CD14-positive monocyte (primary cell): ENCODE measurements at regions not wholly inside any gene's neighbourhood (a gene's known extent, or its start where the extent isn't known, plus 50 kb on each side); places are given as distances from the start of the nearest gene placed in this dataset.

ENCODE experiments used
- DNase-seq, 3 donors: peaks; one replicate each; pipeline ENCODE4 v3.0.0-alpha.2; 2011 to 2022
- H2AFZ ChIP-seq: 2 replicates; pipeline ENCODE4 v1.6.0; 2012; ENCODE audit warnings: mild to moderate bottlenecking, low read depth, low read length, inconsistent platforms; ENCODE audit not compliant: insufficient read depth, poor library complexity, severe bottlenecking
- H3K27ac ChIP-seq, 2 donors: 1 replicate in 1 of 2; 2 replicates in 1 of 2; pipeline ENCODE4 v1.5.1; 2012 to 2013; ENCODE audit warnings: low read length in 2 of 2, control low read depth in 1 of 2, inconsistent platforms in 1 of 2, low read depth in 1 of 2, mild to moderate bottlenecking in 1 of 2
- H3K27me3 ChIP-seq, 2 donors: one replicate each; pipeline versions ENCODE4 v1.6.0 to v1.6.1; 2011 to 2013; ENCODE audit warnings: low read length in 2 of 2; ENCODE audit not compliant: control insufficient read depth in 2 of 2, insufficient read depth in 2 of 2
- H3K36me3 ChIP-seq, 2 donors: replicated peaks in 1 of 2; 1 replicate in 1 of 2; 2 replicates in 1 of 2; pipeline versions ENCODE4 v1.5.1 to v1.6.1; 2012 to 2013; ENCODE audit warnings: low read length in 2 of 2, control low read depth in 1 of 2, inconsistent platforms in 1 of 2, mild to moderate bottlenecking in 1 of 2; ENCODE audit not compliant: insufficient read depth in 2 of 2, control insufficient read depth in 1 of 2
- H3K4me1 ChIP-seq, 2 donors: 1 replicate in 1 of 2; 2 replicates in 1 of 2; pipeline versions ENCODE4 v1.5.1 to v1.6.1; 2012 to 2013; ENCODE audit warnings: low read length in 2 of 2, control low read depth in 1 of 2, inconsistent platforms in 1 of 2, mild to moderate bottlenecking in 1 of 2, moderate library complexity in 1 of 2; ENCODE audit not compliant: insufficient read depth in 2 of 2, control insufficient read depth in 1 of 2
- H3K4me2 ChIP-seq: replicated peaks from 2 replicates; pipeline ENCODE3; 2012; ENCODE audit warnings: low read length, moderate library complexity, mild to moderate bottlenecking; ENCODE audit not compliant: poor library complexity, severe bottlenecking; ENCODE audit errors: extremely low read depth
- H3K4me3 ChIP-seq, 3 experiments: fragments of 200-600 bp in 1 of 3; sonication (generic) in 1 of 3; replicated peaks in 1 of 3; 1 replicate in 2 of 3; 2 replicates in 1 of 3; pipeline ENCODE4 v1.5.1; 2011 to 2013; ENCODE audit warnings: low read length in 3 of 3, mild to moderate bottlenecking in 3 of 3, control low read depth in 2 of 3, low read depth in 2 of 3, inconsistent platforms in 1 of 3, moderate library complexity in 1 of 3
- H3K79me2 ChIP-seq: 2 replicates; pipeline ENCODE4 v1.6.0; 2012; ENCODE audit warnings: mild to moderate bottlenecking, control low read depth, inconsistent platforms, low read length, moderate library complexity; ENCODE audit not compliant: insufficient read depth
- H3K9ac ChIP-seq: 2 replicates; pipeline ENCODE4 v1.6.0; 2017; ENCODE audit warnings: low read length, mild to moderate bottlenecking; ENCODE audit not compliant: insufficient read depth, poor library complexity, severe bottlenecking
- H3K9me3 ChIP-seq, 2 donors: replicated peaks in 1 of 2; 1 replicate in 1 of 2; 2 replicates in 1 of 2; pipeline versions ENCODE4 v1.5.1 to v1.6.1; 2012 to 2013; ENCODE audit warnings: low read length in 2 of 2, control low read depth in 1 of 2; ENCODE audit not compliant: control insufficient read depth in 1 of 2, insufficient read depth in 1 of 2
- H4K20me1 ChIP-seq: 2 replicates; pipeline ENCODE4 v1.6.0; 2012; ENCODE audit warnings: mild to moderate bottlenecking, low read length, control low read depth, moderate library complexity; ENCODE audit not compliant: insufficient read depth
- H3K27ac Mint-ChIP-seq, 7 donors: one replicate each; pipeline ENCODE4 v1.8.0; 2020; ENCODE audit warnings: mild to moderate bottlenecking in 7 of 7, mixed read lengths in 7 of 7, moderate library complexity in 6 of 7, inconsistent platforms in 2 of 7
- H3K27me3 Mint-ChIP-seq, 3 donors: one replicate each; pipeline ENCODE4 v1.8.0; 2021 to 2022; ENCODE audit warnings: low read depth in 3 of 3, mild to moderate bottlenecking in 3 of 3, mixed read lengths in 3 of 3, moderate library complexity in 3 of 3, inconsistent platforms in 1 of 3
- H3K36me3 Mint-ChIP-seq, 2 donors: one replicate each; pipeline ENCODE4 v1.8.0; 2020; ENCODE audit warnings: mixed read lengths in 2 of 2, inconsistent platforms in 1 of 2, mild to moderate bottlenecking in 1 of 2
- H3K4me1 Mint-ChIP-seq: one replicate; pipeline ENCODE4 v1.8.0; 2020; ENCODE audit warnings: mild to moderate bottlenecking, mixed read lengths
- H3K4me3 Mint-ChIP-seq, 2 donors: one replicate each; pipeline ENCODE4 v1.8.0; 2020; ENCODE audit warnings: mild to moderate bottlenecking in 2 of 2, mixed read lengths in 2 of 2, moderate library complexity in 1 of 2
- H3K9me3 Mint-ChIP-seq, 7 donors: one replicate each; pipeline ENCODE4 v1.8.0; 2020 to 2022; ENCODE audit warnings: mixed read lengths in 7 of 7, mild to moderate bottlenecking in 6 of 7, moderate library complexity in 6 of 7, inconsistent platforms in 2 of 7
- WGBS: methylation state at CpG from one replicate; pipeline ENCODE4 v1.1.5; 2013; ENCODE audit warnings: missing lambda C conversion rate; ENCODE audit not compliant: insufficient coverage; 5-methylcytosine and 5-hydroxymethylcytosine counted together
- intact Hi-C, 2 donors: fragments of 100-400 bp; cut with micrococcal nuclease; formaldehyde crosslinking; loops; one replicate each; pipeline versions ENCODE4 v1.15.0 to v1.15.1; 2023
- TF ChIP-seq, protein P1 (sequence below): fragments of 200-600 bp; IDR thresholded peaks from one replicate; pipeline ENCODE4 v1.8.0; 2022; ENCODE audit warnings: antibody characterized with exemption, mild to moderate bottlenecking

DNA sequence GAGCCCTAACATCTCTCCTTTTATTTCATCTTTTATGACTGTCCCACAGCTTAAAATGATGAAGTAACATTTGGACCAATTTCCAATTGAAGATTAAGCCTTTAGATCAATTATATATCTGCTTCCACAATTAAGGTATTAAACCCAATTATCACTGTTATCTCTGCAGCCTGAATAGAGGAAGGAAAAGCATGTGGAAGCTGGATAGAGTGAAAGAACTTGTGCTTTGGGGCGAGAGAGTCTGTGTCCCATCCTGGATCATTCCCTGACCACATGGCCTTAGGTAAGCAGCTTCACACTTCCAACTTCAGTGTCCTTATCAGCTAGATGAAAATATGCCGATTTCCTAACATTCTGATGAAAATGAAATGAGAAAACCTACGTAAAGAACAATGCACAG is 61.4 kb upstream of the TSPAN8 start:
- H3K36me3 Mint-ChIP-seq, result no peaks in the 10 kb centered on the region
- Histone ChIP-seq H3K9ac (no peak overlapping the region), H3K36me3 (no peaks in the 10 kb centered on the region), H3K4me2 (no peak overlapping the region), H3K9me3 (no peaks in the 10 kb centered on the region), H2AFZ (no peak overlapping the region), H3K4me1 (no peaks in the 10 kb centered on the region), H3K4me3 (no peak overlapping the region), H3K27me3 (no peaks in the 10 kb centered on the region), H3K79me2 (no peaks in the 10 kb centered on the region), H3K27ac (no peak overlapping the region), H4K20me1 (no peaks in the 10 kb centered on the region)
- H3K4me3 Mint-ChIP-seq, result no peak overlapping the region
- TF ChIP-seq, protein P1, sequence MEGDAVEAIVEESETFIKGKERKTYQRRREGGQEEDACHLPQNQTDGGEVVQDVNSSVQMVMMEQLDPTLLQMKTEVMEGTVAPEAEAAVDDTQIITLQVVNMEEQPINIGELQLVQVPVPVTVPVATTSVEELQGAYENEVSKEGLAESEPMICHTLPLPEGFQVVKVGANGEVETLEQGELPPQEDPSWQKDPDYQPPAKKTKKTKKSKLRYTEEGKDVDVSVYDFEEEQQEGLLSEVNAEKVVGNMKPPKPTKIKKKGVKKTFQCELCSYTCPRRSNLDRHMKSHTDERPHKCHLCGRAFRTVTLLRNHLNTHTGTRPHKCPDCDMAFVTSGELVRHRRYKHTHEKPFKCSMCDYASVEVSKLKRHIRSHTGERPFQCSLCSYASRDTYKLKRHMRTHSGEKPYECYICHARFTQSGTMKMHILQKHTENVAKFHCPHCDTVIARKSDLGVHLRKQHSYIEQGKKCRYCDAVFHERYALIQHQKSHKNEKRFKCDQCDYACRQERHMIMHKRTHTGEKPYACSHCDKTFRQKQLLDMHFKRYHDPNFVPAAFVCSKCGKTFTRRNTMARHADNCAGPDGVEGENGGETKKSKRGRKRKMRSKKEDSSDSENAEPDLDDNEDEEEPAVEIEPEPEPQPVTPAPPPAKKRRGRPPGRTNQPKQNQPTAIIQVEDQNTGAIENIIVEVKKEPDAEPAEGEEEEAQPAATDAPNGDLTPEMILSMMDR, result no peak
- intact Hi-C loops, result no loop called here
- no peaks in the 10 kb centered on the region for H3K4me1 Mint-ChIP-seq
- peaks cover 0 to 4% (median 0%) of the 10 kb centered on the region in 7 donors for H3K9me3 Mint-ChIP-seq
- H3K27ac Mint-ChIP-seq, result no peak overlapping the region
- no peak for DNase-seq
- H3K27me3 Mint-ChIP-seq, result peaks cover 1 to 2% (median 1%) of the 10 kb centered on the region in 3 donors
- WGBS, result no CpG with 5 or more reads among the region's 3 CpGs

DNA sequence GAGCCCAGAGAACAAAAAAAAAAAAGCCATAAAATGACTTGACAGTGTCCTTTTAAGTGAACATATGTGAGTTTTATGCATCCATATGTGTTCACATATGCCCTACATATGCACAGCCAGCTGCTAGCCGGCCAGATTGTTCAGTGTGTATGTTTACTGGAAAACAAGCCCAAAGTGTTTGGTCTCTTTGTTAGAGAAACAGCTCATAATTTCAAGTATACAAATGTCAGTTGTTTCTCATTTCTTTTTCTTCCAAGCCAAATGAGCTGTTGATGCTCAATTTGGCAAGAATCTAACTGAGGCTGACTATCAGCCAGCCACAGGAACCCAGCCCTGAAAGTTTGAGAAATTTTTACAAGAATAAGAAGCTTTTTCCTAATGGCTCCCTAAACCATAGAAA is 60.8 kb upstream of the TSPAN8 start:
- Histone ChIP-seq H3K27me3 (no peaks in the 10 kb centered on the region), H2AFZ (no peak overlapping the region), H3K79me2 (no peaks in the 10 kb centered on the region), H3K36me3 (no peaks in the 10 kb centered on the region), H3K9me3 (no peaks in the 10 kb centered on the region), H4K20me1 (no peaks in the 10 kb centered on the region), H3K27ac (no peak overlapping the region), H3K4me1 (no peaks in the 10 kb centered on the region), H3K4me3 (no peak overlapping the region), H3K9ac (no peak overlapping the region), H3K4me2 (no peak overlapping the region)
- TF ChIP-seq, protein P1, result no peak
- no CpG with 5 or more reads among the region's 1 CpG for WGBS
- no peak overlapping the region for H3K27ac Mint-ChIP-seq
- no peak for DNase-seq
- intact Hi-C loops, result no loop called here
- H3K27me3 Mint-ChIP-seq, result peaks cover 1 to 2% (median 1%) of the 10 kb centered on the region in 3 donors
- H3K4me3 Mint-ChIP-seq, result no peak overlapping the region
- no peaks in the 10 kb centered on the region for H3K36me3 Mint-ChIP-seq
- H3K9me3 Mint-ChIP-seq, result peaks cover 0 to 2% (median 0%) of the 10 kb centered on the region in 7 donors
- no peaks in the 10 kb centered on the region for H3K4me1 Mint-ChIP-seq
